Skeletal muscle satellite cell (primary cell): ENCODE measurements at regions not wholly inside any gene's neighbourhood (a gene's known extent, or its start where the extent isn't known, plus 50 kb on each side); places are given as distances from the start of the nearest gene placed in this dataset.

ENCODE experiments used
- H3K27me3 ChIP-seq: 2 replicates; pipeline ENCODE4 v1.7.0; 2013; ENCODE audit warnings: low read length; ENCODE audit not compliant: control insufficient read depth, insufficient read depth
- H3K36me3 ChIP-seq: 2 replicates; pipeline ENCODE4 v1.7.0; 2013; ENCODE audit warnings: mild to moderate bottlenecking, control low read depth, low read length; ENCODE audit not compliant: insufficient read depth
- H3K4me1 ChIP-seq: 2 replicates; pipeline ENCODE4 v1.7.0; 2013; ENCODE audit warnings: low read length; ENCODE audit not compliant: control insufficient read depth, insufficient read depth
- H3K4me2 ChIP-seq: 2 replicates; pipeline ENCODE4 v1.7.0; 2013; ENCODE audit warnings: mild to moderate bottlenecking, low read length
- H3K4me3 ChIP-seq: 2 replicates; pipeline ENCODE4 v1.7.0; 2013; ENCODE audit warnings: low read length
- H3K9ac ChIP-seq: 2 replicates; pipeline ENCODE4 v1.7.0; 2013; ENCODE audit warnings: mild to moderate bottlenecking, low read depth, low read length, moderate library complexity
- H3K9me3 ChIP-seq: replicated peaks from 2 replicates; pipeline ENCODE4 v1.7.0; 2013; ENCODE audit warnings: mild to moderate bottlenecking, control low read depth, low read length

- no peaks in the 10 kb centered on the region for H3K36me3 ChIP-seq
- no peaks in the 10 kb centered on the region for H3K4me1 ChIP-seq
- no peak overlapping the region for H3K9ac ChIP-seq
- H3K4me2 ChIP-seq = no peak overlapping the region
- H3K4me3 ChIP-seq = no peak overlapping the region
- H3K9me3 ChIP-seq = no peaks in the 10 kb centered on the region
- no peaks in the 10 kb centered on the region for H3K27me3 ChIP-seq
Observed at GRCh38 chr7:52938455-52939133, 96.8 kb upstream of the POM121L12 start.

GRCh38 chr7:52936750-52937149, 98.7 kb upstream of the POM121L12 start:
- Histone ChIP-seq H3K4me1 (no peaks in the 10 kb centered on the region), H3K36me3 (no peaks in the 10 kb centered on the region), H3K4me2 (no peak overlapping the region), H3K4me3 (no peak overlapping the region), H3K27me3 (no peaks in the 10 kb centered on the region), H3K9ac (no peak overlapping the region), H3K9me3 (peaks cover 3% of the 10 kb centered on the region)

GRCh38 chr7:52928591-52928990, 106.8 kb upstream of the POM121L12 start:
- Histone ChIP-seq H3K4me1 (no peaks in the 10 kb centered on the region), H3K27me3 (no peaks in the 10 kb centered on the region), H3K4me2 (no peak overlapping the region), H3K9ac (no peak overlapping the region), H3K9me3 (peaks cover 3% of the 10 kb centered on the region), H3K4me3 (no peak overlapping the region), H3K36me3 (no peaks in the 10 kb centered on the region)

- H3K9me3 ChIP-seq = no peaks in the 10 kb centered on the region
- no peak overlapping the region for H3K4me3 ChIP-seq
- no peak overlapping the region for H3K9ac ChIP-seq
- H3K27me3 ChIP-seq = no peaks in the 10 kb centered on the region
- H3K36me3 ChIP-seq = no peaks in the 10 kb centered on the region
- no peaks in the 10 kb centered on the region for H3K4me1 ChIP-seq
- no peak overlapping the region for H3K4me2 ChIP-seq
Observed at GRCh38 chr7:52925332-52925731, 110.1 kb upstream of the POM121L12 start.

GRCh38 chr7:52920977-52921376, 114.5 kb upstream of the POM121L12 start:
- H3K36me3 ChIP-seq = no peaks in the 10 kb centered on the region
- no peaks in the 10 kb centered on the region for H3K4me1 ChIP-seq
- no peak overlapping the region for H3K4me3 ChIP-seq
- no peak overlapping the region for H3K4me2 ChIP-seq
- no peaks in the 10 kb centered on the region for H3K9me3 ChIP-seq
- no peak overlapping the region for H3K9ac ChIP-seq
- H3K27me3 ChIP-seq = no peaks in the 10 kb centered on the region

GRCh38 chr7:52917982-52918578, 117.4 kb upstream of the POM121L12 start:
- Histone ChIP-seq H3K36me3 (no peaks in the 10 kb centered on the region), H3K4me2 (no peak overlapping the region), H3K4me3 (no peak overlapping the region), H3K9me3 (no peaks in the 10 kb centered on the region), H3K4me1 (no peaks in the 10 kb centered on the region), H3K27me3 (no peaks in the 10 kb centered on the region), H3K9ac (no peak overlapping the region)

GRCh38 chr7:52911795-52912194, 123.6 kb upstream of the POM121L12 start:
- H3K9me3 ChIP-seq = no peaks in the 10 kb centered on the region
- no peak overlapping the region for H3K4me2 ChIP-seq
- no peak overlapping the region for H3K9ac ChIP-seq
- H3K4me1 ChIP-seq = no peaks in the 10 kb centered on the region
- H3K36me3 ChIP-seq = no peaks in the 10 kb centered on the region
- no peak overlapping the region for H3K4me3 ChIP-seq
- H3K27me3 ChIP-seq = no peaks in the 10 kb centered on the region

- Histone ChIP-seq H3K4me1 (no peaks in the 10 kb centered on the region), H3K36me3 (no peaks in the 10 kb centered on the region), H3K9me3 (no peaks in the 10 kb centered on the region), H3K4me3 (no peak overlapping the region), H3K4me2 (no peak overlapping the region), H3K27me3 (no peaks in the 10 kb centered on the region), H3K9ac (no peak overlapping the region)
Observed at GRCh38 chr7:52911326-52911725, 124.1 kb upstream of the POM121L12 start.

- Histone ChIP-seq H3K4me3 (no peak overlapping the region), H3K9me3 (no peaks in the 10 kb centered on the region), H3K4me2 (no peak overlapping the region), H3K4me1 (no peaks in the 10 kb centered on the region), H3K9ac (no peak overlapping the region), H3K36me3 (no peaks in the 10 kb centered on the region), H3K27me3 (no peaks in the 10 kb centered on the region)
Observed at GRCh38 chr7:52909935-52910334, 125.5 kb upstream of the POM121L12 start.

GRCh38 chr7:52909131-52909530, 126.3 kb upstream of the POM121L12 start:
- Histone ChIP-seq H3K4me3 (no peak overlapping the region), H3K9me3 (no peaks in the 10 kb centered on the region), H3K36me3 (no peaks in the 10 kb centered on the region), H3K27me3 (no peaks in the 10 kb centered on the region), H3K4me2 (no peak overlapping the region), H3K9ac (no peak overlapping the region), H3K4me1 (no peaks in the 10 kb centered on the region)

- Histone ChIP-seq H3K9me3 (no peaks in the 10 kb centered on the region), H3K36me3 (no peaks in the 10 kb centered on the region), H3K4me2 (no peak overlapping the region), H3K4me1 (no peaks in the 10 kb centered on the region), H3K9ac (no peak overlapping the region), H3K4me3 (no peak overlapping the region), H3K27me3 (no peaks in the 10 kb centered on the region)
Observed at GRCh38 chr7:52897713-52898112, 137.7 kb upstream of the POM121L12 start.

- Histone ChIP-seq H3K36me3 (no peaks in the 10 kb centered on the region), H3K9me3 (no peaks in the 10 kb centered on the region), H3K9ac (no peak overlapping the region), H3K4me1 (no peaks in the 10 kb centered on the region), H3K4me2 (no peak overlapping the region), H3K4me3 (no peak overlapping the region), H3K27me3 (no peaks in the 10 kb centered on the region)
Observed at GRCh38 chr7:52897288-52897687, 138.1 kb upstream of the POM121L12 start.
